C1 segment of cervical spinal cord (tissue), 14 donors: ENCODE measurements at regions not wholly inside any gene's neighbourhood (a gene's known extent, or its start where the extent isn't known, plus 50 kb on each side); places are given as distances from the start of the nearest gene placed in this dataset.

ENCODE experiments used
- DNase-seq, 14 donors: peaks; one replicate each; lab custom pipeline; 2025; lab: John Stamatoyannopoulos, UW

DNA sequence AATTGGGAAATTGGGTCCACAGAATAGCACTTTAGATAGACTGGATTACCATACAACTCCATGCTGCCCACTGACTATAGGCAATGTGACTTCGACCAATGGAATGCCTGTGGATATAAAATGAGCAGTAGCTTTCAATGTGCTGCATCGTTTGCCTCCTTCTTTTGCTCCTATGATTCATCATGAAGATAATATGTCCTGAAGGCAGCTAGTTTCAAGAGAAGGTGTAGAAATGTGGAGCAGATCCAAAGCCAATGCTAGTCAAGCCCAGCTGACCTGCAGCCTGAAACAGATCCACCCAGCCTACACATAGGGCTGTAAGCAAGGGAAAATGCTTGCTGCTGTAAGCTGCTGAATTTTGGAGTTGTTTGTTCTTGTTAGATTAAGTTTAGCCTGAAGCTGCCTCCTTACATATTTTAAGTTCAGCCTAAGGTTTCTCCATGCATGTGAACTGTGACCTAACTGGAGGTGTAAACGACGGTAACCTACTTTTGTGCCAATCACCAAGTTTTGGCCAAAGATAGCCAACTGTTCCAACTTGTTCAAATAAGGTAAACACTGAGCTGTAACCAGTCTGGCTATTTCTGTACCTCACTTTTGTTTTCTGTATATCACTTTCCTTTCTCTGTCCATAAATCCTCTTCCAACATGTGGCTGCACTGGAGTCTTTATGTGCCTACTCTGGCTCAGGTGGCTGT is 169.1 kb upstream of the AVPR1A start:
- no peak for DNase-seq

DNA sequence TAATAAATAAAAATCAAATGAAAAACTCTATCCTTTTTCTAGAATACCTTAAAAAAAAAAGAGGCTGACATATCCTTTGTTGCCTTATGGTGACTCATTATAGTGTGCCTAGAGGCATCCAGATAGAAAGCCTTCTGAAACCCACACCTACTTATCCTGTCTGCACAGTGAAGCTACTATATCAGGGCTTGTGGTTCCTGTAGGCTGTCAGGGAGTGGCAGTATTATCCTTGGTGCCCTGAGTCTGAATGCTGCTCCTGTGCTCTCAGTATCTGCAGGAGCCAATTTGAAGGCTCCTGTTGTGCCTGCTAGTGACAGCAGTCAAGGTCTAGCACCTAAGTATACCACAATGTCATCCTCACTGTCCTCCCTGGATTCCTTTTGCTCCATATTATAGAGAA is 168.4 kb upstream of the AVPR1A start:
- no peak for DNase-seq

DNA sequence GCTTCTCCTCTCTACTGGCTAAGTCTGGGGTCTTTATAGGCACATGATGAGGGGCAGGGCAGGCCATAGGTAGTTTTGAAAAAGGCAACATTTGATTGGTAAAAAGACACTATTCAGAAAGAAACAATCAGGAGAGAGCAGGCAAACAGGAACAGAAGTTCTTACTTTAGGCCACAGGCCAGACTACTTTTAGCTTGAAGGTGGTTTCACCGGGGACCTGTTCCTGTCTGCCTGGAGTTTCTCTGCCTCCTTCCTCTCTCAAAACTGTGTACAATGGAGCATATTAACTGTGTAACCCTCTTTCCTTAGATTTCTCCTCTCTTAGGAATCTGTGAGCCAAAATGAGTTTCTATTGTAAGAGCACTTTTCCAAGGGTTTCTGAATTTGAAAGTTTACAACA is 167.9 kb upstream of the AVPR1A start:
- no peak for DNase-seq

DNA sequence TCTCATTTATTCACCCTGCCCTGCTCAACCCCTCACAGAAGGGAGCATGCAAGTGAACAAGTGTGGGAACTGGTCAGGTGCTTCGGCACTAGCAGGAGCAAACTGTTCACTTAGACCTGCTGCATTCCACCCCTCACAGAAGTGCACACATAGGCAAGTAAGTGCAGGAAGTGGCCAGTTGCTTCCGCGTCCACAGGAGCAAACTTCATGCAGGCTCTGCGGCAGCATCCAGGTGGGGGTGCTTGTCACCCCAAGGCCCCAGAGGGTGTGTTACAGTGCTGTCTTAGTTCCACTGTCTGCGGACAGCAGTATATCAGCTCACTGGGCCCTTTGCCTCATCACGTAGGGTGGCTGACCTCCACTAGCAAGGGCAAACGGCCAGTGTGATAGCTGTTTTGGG is 167.3 kb upstream of the AVPR1A start:
- no peak for DNase-seq

DNA sequence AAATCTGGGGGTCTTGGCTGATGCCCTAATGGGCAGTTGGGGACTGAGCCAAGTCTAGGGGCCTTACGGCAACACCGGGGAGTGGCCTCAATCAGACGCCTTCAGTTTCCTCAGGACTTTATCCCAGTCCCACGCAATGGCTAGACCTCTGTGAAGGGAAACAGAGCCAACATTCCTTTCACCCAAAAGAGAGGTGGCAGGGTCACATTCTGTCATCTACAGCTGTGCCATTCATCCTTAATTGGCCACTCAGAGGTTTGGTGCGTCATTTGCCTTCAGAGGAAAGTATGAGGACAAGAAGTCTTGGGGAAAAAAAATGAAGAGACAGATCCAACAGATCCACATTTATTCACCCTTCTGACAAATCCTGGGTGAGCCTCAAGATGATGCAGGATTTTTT is 166.9 kb upstream of the AVPR1A start:
- DNase-seq: no peak

DNA sequence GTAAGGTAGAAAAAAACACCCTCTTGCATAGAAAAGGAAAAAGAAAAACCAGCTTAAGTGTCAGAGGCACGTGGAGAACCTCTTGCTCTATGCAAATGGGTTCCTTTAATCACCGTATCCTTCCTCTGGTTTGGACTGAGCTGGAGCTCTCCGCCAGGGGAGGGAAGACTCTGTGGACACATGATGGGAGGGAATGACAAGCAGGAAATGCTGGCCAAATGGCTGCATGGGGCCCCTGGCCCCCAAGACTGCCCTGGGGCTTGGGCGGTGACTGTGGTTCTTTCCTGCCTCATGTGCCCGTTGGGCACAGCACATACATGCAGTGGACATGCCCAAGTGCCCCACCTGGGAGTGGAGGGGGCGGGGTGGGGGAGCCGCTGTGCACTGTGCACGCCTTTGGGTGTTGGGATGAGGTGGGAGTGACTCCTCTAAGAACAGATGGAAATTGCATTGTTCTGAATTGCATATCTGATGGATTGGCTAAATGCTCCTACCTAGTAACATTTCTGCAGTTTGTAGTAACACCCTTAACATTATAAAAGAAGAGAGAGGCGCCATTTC is 166.4 kb upstream of the AVPR1A start:
- no peak for DNase-seq

DNA sequence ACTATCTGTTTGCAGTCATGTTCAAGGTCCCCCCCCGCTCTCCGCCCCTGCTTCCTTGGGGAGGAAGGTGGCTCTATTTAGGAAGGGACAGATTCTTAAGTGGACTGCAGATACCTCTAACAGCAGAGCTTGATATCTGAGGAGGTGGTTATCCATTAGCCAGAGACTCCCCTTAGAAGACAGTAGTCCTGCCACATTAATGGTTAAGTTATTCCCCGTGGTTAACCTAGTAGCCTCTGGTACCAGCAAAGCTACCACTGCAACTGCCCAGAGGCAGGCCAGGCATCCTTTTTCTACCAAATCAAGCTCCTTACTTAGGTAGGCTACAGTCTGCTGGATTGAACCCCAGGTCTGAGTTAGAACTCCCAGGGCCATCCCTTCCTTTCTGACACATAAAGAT is 162.1 kb upstream of the AVPR1A start:
- DNase-seq: no peak

DNA sequence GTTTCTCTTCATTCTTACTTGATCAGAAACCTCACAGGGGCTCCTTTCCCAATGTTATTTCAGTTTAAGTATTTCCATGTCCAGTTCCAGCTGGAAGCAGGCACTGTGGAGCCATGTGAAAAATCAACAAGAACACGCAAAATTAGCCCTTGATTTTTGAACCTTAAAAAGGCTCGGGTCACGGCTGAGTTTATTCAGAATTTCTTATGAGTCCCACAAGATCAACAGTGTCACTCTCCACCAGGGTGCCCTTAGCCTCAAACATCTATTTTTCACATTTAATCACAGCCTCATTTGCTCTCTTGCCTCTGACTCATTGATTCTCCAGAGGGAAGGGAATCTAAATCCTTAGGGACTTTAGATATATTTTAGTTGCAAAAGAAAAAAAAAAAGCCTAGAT is 157.7 kb upstream of the AVPR1A start:
- no peak for DNase-seq

DNA sequence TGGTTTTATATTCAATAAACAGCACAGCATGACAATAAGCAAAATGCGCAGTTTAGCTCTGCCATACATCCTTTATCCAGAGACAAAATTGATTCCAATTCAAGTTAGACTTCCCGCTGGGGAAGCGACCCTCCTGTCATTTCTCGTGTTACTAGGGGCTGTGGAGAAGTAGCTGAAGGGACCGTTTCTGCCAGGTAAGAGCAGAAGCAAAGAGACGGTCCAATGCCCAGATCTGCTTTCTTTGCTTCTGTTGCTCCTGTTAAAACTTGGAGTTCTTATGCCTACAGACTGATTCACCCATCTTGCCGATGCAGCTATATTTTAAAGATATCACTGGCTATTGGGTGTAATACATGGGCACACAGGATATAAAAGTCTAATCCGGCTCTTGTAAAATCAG is 156.8 kb upstream of the AVPR1A start:
- no peak for DNase-seq

DNA sequence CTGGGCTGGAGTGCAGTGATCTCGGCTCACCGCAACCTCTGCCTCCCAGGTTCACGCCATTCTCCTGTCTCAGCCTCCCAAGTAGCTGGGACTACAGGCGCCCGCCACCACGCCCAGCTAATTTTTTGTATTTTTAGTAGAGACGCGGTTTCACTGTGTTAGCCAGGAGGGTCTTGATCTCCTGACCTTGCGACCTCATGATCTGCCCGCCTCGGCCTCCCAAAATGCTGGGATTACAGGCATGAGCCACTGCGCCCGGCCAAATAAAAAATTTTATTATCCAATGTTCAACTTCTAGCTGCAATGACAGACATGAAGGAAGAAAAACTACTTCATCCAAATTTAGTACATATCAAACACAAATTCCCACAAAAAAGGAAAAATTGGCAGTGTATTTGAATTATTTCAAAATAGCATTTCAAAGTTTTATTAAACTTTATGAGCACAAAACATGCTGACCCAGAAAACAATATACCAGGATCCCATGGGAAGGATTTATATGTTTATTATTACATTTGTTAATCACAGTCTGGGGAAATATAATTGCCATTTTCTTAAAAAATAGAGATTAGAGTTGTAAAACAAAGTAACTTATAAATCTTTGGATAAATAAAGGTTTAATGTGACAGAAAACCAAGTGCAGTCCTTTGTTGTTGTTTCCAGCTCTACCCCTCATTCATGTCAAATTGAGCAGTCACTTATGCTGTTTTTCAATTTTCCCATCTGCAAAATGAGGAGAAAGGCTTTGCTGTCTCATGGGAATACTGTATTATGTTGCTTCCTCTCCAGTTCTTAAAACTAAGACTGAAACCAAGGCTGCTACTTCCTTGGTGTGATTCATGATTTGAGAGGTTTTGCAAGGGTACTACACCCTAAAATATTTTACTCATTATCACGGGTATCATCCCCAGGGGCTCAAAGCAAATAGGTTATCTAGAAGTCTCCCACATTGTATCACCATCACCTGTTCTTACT is 155.2 kb upstream of the AVPR1A start:
- no peak for DNase-seq

DNA sequence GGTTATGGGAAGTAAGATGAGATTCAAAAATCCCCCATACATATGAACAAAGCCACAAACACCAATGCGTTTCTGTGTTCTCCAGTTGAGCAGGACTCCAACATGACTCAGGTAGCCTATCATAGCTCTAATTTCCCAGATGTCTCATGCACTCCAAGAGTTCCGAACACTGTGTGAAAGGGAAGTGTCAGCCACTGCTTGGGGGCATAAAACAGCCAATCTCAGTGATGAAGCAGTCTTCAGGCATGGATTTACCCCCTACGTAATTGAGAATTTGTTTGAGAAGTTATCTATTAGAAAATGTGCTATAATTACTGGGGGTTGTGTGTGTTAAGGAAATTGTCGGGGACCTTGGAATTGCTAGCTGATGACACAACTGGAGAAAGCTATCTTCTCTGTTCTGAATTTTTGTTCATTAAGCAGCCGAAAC is 153.9 kb upstream of the AVPR1A start:
- DNase-seq: no peak

DNA sequence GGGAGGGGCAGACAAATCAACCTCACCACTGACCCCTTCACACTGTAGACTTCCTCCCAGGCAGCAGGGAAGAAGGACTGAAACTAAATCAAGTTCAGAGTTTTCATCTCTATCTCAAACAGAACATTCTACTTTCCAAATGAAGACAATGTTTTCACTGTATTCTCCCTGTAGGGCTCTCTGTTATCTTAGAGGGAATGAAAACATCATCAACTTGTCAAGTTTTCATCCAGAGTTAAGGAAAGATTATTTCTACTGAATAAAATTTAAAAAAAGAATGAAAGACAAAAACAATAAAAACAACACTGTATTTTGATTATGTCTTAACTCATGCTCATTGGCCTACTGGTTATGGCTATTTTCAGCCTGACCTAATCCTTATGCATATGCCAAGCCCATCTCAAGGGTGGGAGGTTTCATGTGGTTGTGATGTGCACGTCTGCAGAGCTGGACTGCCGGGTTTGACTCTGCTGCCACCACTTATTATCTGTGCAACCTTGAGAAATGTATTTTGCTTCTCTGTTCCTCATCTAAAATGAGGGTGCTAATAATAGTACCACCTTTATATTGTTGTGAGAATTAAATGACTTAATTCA is 152.0 kb upstream of the AVPR1A start:
- DNase-seq: no peak

DNA sequence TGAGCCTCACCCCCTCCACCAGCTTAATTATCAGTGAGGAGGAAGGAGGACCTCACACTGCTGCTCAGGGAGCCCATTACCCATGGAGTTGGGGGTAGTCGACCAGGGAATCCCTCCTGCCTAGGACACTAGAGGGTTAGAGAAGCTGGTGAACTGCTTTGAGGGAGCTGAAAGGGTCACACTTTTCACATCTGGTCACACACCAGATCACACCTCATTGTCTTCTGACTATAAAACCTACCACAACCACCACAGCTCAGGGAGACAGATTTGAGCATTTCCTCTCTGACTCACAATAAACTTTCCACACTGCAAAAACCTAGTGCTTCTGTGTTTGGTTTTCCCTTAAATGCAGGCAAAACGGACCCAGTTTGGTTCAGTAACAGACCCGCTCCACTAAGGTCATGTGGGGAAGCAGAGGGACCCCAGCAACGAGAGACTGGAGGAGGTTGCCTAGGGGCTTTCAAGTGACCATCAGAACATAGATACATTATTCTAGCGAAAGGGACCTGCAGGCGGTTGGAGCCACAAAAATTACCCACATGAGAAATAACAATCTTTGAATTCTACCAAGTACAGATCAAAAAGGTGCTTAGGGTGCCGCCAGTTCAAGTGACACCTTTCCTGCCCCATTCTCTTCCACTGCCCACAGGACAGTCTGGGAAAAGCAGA is 151.4 kb upstream of the AVPR1A start:
- DNase-seq: no peak

DNA sequence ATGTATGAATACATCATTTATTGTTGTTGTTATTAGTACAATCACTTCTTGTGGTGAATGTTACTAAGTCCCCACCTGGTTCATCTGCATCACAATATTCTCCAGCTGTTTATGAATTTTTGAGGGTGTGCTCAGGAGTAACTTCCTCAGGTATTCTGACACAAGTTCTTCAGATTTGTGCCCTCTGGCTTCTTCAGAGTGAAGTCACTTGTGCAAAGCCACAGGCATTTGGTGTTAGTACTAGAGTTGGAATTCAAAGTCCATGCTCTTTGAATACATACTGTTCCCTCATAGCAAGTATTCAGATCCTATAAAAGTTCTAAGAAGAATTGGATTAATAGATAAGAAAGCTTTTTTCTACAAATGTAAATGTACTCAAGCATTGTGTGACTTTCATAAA is 150.3 kb upstream of the AVPR1A start:
- no peak for DNase-seq

DNA sequence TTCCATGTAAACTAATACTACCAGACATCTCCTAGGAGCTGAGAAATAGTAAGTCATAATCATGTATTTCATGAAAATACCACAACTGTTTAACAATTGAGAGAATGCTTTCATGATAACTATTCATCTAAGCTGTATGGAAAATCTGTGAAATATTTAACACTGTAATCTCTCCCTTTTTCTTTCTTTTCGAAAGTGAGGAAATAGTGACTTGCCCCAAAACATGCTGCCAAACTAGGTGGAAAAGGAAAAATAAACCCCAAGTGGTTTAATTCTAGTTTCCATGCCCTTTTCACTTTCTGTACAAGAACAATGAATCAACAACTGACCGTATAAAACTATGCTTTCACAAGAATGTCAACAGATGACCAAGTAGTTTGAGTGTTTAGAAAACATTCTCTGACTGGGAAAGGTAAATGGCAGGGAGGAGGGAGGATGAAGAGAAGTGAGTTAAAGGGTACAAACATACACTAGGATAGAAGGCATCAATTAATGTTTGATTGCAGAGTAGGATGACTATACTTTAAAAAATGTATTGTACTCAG is 147.5 kb upstream of the AVPR1A start:
- DNase-seq: no peak

DNA sequence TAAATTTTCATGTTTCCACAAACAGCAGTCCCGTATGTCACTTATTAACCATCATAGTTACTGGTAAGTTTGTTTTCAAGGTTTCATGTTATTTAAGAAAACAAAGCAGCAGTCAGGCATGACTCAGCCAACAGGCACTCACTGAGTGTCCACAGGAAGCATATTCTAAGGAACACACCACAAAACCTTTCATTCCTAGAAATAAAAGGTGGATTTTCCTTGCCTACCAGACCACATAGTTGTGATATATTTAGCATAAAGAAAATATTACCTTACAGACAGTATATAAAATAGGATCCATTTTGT is 143.3 kb upstream of the AVPR1A start:
- no peak for DNase-seq

DNA sequence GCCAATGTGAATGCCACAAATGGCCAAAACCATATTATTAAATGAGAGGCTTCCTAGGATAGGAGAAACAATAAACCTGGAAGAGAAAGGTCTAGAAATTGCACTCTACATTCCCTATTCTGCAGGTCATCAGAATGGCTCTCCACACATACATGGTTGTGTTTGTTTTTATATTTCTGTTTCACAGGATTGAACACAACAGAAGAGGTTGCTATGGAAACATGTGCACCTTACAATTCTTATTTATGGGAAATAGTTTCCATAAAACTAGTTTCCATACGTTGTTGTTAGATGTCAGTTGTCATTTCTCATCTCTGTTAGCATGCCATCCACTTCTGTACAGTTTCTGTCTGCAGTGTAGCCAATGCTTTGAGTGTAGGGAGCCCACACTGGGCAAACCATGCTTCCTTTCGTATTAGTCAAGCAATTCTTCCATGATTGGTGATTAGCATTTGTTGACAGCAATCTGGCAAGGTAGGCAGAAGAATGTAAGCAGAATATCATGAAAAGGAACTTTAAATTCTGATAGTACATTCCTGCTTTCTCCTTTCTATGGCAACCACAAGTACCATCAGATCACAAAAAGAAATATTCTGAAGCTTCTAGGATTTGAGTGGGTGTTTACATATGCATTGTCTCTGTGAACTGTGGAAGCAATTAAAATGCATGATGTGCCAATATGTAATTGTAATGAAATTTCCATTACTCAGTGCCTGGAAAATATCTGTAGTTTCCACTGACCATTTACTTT is 141.6 kb upstream of the AVPR1A start:
- no peak for DNase-seq

DNA sequence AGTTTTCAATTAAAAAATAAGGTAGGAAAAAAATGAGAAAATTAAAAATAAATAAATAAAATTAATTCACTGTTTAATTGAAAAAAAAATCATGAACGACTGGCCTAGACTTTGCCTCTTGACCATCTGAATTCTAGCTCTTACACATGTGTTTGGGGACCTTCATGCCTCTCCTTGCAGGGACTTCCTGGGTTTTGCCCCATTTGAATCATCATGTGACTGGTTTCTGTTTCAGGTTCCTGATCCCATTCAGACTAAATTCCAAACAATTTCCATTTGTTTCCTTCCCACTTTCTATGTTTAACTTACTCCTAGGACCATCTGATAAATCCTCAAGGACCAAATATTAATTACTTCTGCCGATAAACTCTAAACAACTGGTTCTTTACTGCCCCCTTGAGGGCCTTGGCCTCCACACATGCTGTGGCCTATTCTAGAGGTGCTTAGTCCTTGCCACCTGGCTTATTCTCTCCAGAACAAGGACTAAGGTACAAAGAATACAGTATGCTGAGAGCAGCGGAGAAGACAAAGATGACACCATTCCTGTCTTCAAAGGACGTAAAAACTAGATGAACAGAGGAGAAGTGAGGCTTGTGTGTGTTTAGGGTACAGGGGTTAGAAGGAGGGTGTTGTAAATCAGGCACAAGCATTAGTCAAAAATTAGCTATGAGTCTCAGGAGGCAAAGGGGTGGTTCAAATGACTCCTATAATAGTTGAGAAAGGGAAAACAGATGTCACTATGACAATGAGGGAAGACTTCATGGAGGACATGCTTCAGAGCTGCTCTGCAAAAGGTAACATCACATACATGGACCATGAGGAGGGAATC is 125.8 kb upstream of the AVPR1A start:
- DNase-seq: peak in 1 of 14 donors; percentile 1

DNA sequence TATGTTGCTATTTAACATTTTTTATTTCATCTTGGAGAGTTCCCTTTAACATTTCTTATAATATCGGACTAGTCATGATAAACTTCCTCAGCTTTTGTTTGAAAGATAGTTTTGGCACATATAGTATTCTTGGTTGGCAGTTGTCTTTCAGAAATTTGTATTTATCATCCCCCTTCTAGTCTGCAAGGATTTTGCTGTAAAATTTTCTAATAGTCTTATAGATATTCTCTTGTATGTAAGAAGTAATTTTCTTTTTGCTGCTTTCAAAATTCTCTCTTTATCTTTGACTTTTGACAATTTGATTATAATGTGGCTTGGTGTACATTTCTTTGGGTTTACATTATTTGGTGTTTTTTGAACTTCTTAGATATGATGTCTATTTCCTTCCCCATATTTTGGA is 116.0 kb upstream of the AVPR1A start:
- no peak for DNase-seq

DNA sequence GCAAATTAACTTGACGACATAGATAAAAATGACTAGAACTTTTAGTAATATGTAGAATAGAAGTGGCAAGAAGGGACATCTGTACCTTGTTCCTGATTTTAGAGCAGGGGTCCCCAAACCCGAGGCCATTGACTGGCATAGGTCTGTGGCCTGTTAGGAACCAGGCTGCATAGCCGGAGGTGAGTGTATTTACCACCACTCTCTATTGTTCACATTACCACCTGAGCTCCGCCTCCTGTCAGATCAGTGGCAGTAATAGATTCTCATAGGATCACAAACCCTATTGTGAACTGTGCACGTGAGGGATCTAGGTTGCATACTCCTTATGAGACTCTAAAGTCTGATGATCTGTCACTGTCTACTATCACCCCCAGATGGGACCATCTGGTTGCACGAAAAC is 113.6 kb upstream of the AVPR1A start:
- no peak for DNase-seq
